ENCODE measurements at regions not wholly inside any gene's neighbourhood (a gene's known extent, or its start where the extent isn't known, plus 50 kb on each side); places are given as distances from the start of the nearest gene placed in this dataset.

- H2AFZ ChIP-seq (ENCODE audit: low read length): peak overlapping the region; percentile 86
- H3K4me2 ChIP-seq (ENCODE audit: extremely low read depth, insufficient read depth, low read length): peak overlapping the region; percentile 86
- no peak overlapping the region for H3K9ac ChIP-seq (ENCODE audit: insufficient read depth, low read length)
- no peaks in the 10 kb centered on the region for H3K36me3 ChIP-seq (ENCODE audit: control insufficient read depth, insufficient read depth, low read length)
- peak overlapping the region; percentile 48 to 68 (median 52) for H3K4me3 ChIP-seq (replicated peaks in 1 of 4; ENCODE audit: control extremely low read depth in 1 of 4, insufficient read depth in 1 of 4, low read depth in 3 of 4, low read length in 4 of 4)
- H3K9me3 ChIP-seq (ENCODE audit: control insufficient read depth, insufficient read depth, low read depth, low read length): no peaks in the 10 kb centered on the region
- DNase-seq (ENCODE audit: low read depth in 2 of 2): peak; percentile 68 to 72
- H3K79me2 ChIP-seq (ENCODE audit: control insufficient read depth, insufficient read depth, low read length): no peaks in the 10 kb centered on the region
- no peaks in the 10 kb centered on the region for H3K4me1 ChIP-seq (ENCODE audit: control insufficient read depth, extremely low read depth, insufficient read depth, low read length)
- H4K20me1 ChIP-seq (ENCODE audit: control insufficient read depth, extremely low read depth, insufficient read depth, low read length): no peaks in the 10 kb centered on the region
- no peak for TF ChIP-seq CTCF (conservative IDR thresholded peaks at IDR 0.05 in 1 of 2, IDR thresholded peaks at IDR 0.05 in 1 of 2; ENCODE audit: low read depth in 1 of 2, low read length in 2 of 2)
- no peak for TF ChIP-seq EZH2 (IDR thresholded peaks at IDR 0.05; ENCODE audit: low read length, missing control alignments)
- no peaks in the 10 kb centered on the region for H3K27me3 ChIP-seq (ENCODE audit: control insufficient read depth, insufficient read depth, low read length)
- no peak overlapping the region for H3K27ac ChIP-seq (ENCODE audit: insufficient read depth, low read length)
These were observed 441.5 kb upstream of the KLF12 start for GRCh38 chr13:74575729-74576125.

GRCh38 chr13:74574964-74575728, 440.9 kb upstream of the KLF12 start:
- no peak overlapping the region for H3K9ac ChIP-seq (ENCODE audit: insufficient read depth, low read length)
- TF ChIP-seq CTCF (conservative IDR thresholded peaks at IDR 0.05 in 1 of 2, IDR thresholded peaks at IDR 0.05 in 1 of 2; ENCODE audit: low read depth in 1 of 2, low read length in 2 of 2) (no peak), EZH2 (IDR thresholded peaks at IDR 0.05; ENCODE audit: low read length, missing control alignments) (no peak)

GRCh38 chr13:74573654-74574053, 439.4 kb upstream of the KLF12 start:
- no peak overlapping the region for H3K27ac ChIP-seq (ENCODE audit: insufficient read depth, low read length)
- no peak for DNase-seq (ENCODE audit: low read depth in 2 of 2)
- no peaks in the 10 kb centered on the region for H3K27me3 ChIP-seq (ENCODE audit: control insufficient read depth, insufficient read depth, low read length)
- H4K20me1 ChIP-seq (ENCODE audit: control insufficient read depth, extremely low read depth, insufficient read depth, low read length): no peaks in the 10 kb centered on the region
- H3K4me3 ChIP-seq (replicated peaks in 1 of 4; ENCODE audit: control extremely low read depth in 1 of 4, insufficient read depth in 1 of 4, low read depth in 3 of 4, low read length in 4 of 4): no peak overlapping the region
- H3K9ac ChIP-seq (ENCODE audit: insufficient read depth, low read length): no peak overlapping the region
- no peaks in the 10 kb centered on the region for H3K79me2 ChIP-seq (ENCODE audit: control insufficient read depth, insufficient read depth, low read length)
- H3K4me1 ChIP-seq (ENCODE audit: control insufficient read depth, extremely low read depth, insufficient read depth, low read length): no peaks in the 10 kb centered on the region
- no peaks in the 10 kb centered on the region for H3K36me3 ChIP-seq (ENCODE audit: control insufficient read depth, insufficient read depth, low read length)
- no peak for TF ChIP-seq EZH2 (IDR thresholded peaks at IDR 0.05; ENCODE audit: low read length, missing control alignments)
- TF ChIP-seq CTCF (conservative IDR thresholded peaks at IDR 0.05 in 1 of 2, IDR thresholded peaks at IDR 0.05 in 1 of 2; ENCODE audit: low read depth in 1 of 2, low read length in 2 of 2): peak; percentile 6 to 12
- H3K4me2 ChIP-seq (ENCODE audit: extremely low read depth, insufficient read depth, low read length): no peak overlapping the region
- no peak overlapping the region for H2AFZ ChIP-seq (ENCODE audit: low read length)
- no peaks in the 10 kb centered on the region for H3K9me3 ChIP-seq (ENCODE audit: control insufficient read depth, insufficient read depth, low read depth, low read length)

More at GRCh38 chr13:74574964-74575728, 440.9 kb upstream of the KLF12 start:
- DNase-seq (ENCODE audit: low read depth in 2 of 2): no peak
- Histone ChIP-seq H4K20me1 (ENCODE audit: control insufficient read depth, extremely low read depth, insufficient read depth, low read length) (no peaks in the 10 kb centered on the region), H3K4me2 (ENCODE audit: extremely low read depth, insufficient read depth, low read length) (peak overlapping the region; percentile 86), H3K79me2 (ENCODE audit: control insufficient read depth, insufficient read depth, low read length) (no peaks in the 10 kb centered on the region), H3K4me1 (ENCODE audit: control insufficient read depth, extremely low read depth, insufficient read depth, low read length) (no peaks in the 10 kb centered on the region), H3K36me3 (ENCODE audit: control insufficient read depth, insufficient read depth, low read length) (no peaks in the 10 kb centered on the region), H2AFZ (ENCODE audit: low read length) (peak overlapping the region; percentile 86), H3K27me3 (ENCODE audit: control insufficient read depth, insufficient read depth, low read length) (no peaks in the 10 kb centered on the region), H3K4me3 (replicated peaks in 1 of 4; ENCODE audit: control extremely low read depth in 1 of 4, insufficient read depth in 1 of 4, low read depth in 3 of 4, low read length in 4 of 4) (peak overlapping the region; percentile 48 to 68 (median 52)), H3K9me3 (ENCODE audit: control insufficient read depth, insufficient read depth, low read depth, low read length) (no peaks in the 10 kb centered on the region), H3K27ac (ENCODE audit: insufficient read depth, low read length) (no peak overlapping the region)

Measured in fibroblast of lung (primary cell).